Keratinocyte (primary cell): ENCODE measurements at regions not wholly inside any gene's neighbourhood (a gene's known extent, or its start where the extent isn't known, plus 50 kb on each side); places are given as distances from the start of the nearest gene placed in this dataset.

Experiments used
- EZH2 ChIP-seq: IDR thresholded peaks from one replicate; pipeline ENCODE4 v1.6.1; 2012; ENCODE audit warnings: inconsistent platforms, mild to moderate bottlenecking, low read length, moderate library complexity
- TF ChIP-seq, protein P1 (sequence below), 3 experiments: IDR thresholded peaks in 1 of 3; conservative IDR thresholded peaks in 1 of 3; optimal IDR thresholded peaks in 1 of 3; 2 replicates in 2 of 3; 3 replicates in 1 of 3; pipeline versions ENCODE3 to v1.5.1; 2011; ENCODE audit warnings: low read length in 3 of 3, mild to moderate bottlenecking in 3 of 3, moderate library complexity in 2 of 3, control low read depth in 1 of 3, inconsistent platforms in 1 of 3; ENCODE audit not compliant: insufficient read depth in 2 of 3; ENCODE audit errors: extremely low read depth in 1 of 3

GRCh38 chr3:179503152-179503551, 51.9 kb upstream of the GNB4 start:
- TF ChIP-seq EZH2, result no peak
- TF ChIP-seq, protein P1, sequence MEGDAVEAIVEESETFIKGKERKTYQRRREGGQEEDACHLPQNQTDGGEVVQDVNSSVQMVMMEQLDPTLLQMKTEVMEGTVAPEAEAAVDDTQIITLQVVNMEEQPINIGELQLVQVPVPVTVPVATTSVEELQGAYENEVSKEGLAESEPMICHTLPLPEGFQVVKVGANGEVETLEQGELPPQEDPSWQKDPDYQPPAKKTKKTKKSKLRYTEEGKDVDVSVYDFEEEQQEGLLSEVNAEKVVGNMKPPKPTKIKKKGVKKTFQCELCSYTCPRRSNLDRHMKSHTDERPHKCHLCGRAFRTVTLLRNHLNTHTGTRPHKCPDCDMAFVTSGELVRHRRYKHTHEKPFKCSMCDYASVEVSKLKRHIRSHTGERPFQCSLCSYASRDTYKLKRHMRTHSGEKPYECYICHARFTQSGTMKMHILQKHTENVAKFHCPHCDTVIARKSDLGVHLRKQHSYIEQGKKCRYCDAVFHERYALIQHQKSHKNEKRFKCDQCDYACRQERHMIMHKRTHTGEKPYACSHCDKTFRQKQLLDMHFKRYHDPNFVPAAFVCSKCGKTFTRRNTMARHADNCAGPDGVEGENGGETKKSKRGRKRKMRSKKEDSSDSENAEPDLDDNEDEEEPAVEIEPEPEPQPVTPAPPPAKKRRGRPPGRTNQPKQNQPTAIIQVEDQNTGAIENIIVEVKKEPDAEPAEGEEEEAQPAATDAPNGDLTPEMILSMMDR (optimal IDR thresholded peaks at IDR 0.05 in 1 of 3, IDR thresholded peaks at IDR 0.05 in 1 of 3, conservative IDR thresholded peaks at IDR 0.05 in 1 of 3; ENCODE audit: extremely low read depth in 1 of 3, insufficient read depth in 2 of 3, low read length in 3 of 3), result no peak
